AG04450 (cell line): ENCODE measurements at regions not wholly inside any gene's neighbourhood (a gene's known extent, or its start where the extent isn't known, plus 50 kb on each side); places are given as distances from the start of the nearest gene placed in this dataset.

Source experiments
- CTCF ChIA-PET: fragments of 300-600, 350-600 bp; formaldehyde crosslinking; extraction: SDS; loops from one replicate; lab custom pipeline; 2022; ENCODE audit warnings: antibody characterized with exemption, inconsistent platforms; lab: Charles Lee
- POLR2A ChIA-PET: fragments of 350-600 bp; formaldehyde crosslinking; extraction: SDS; loops from one replicate; lab custom pipeline; 2021; ENCODE audit warnings: antibody characterized with exemption, inconsistent platforms; lab: Yijun Ruan, JAX
- DNase-seq: peaks from one replicate; pipeline ENCODE4 v3.0.0-alpha.2; 2011; ENCODE audit warnings: low read depth, low spot score
- H3K27ac ChIP-seq: one replicate; pipeline ENCODE4 v1.5.1; 2012; ENCODE audit warnings: low read depth, low read length, control low read depth
- H3K27me3 ChIP-seq: one replicate; pipeline ENCODE4 v1.6.0; 2012; ENCODE audit warnings: low read length; ENCODE audit not compliant: control insufficient read depth, insufficient read depth
- H3K4me3 ChIP-seq: 2 replicates; pipeline ENCODE4 v1.5.1; 2011; ENCODE audit warnings: mild to moderate bottlenecking, low read depth, low read length, control low read depth
- H3K9me3 ChIP-seq: 2 replicates; pipeline ENCODE4 v1.5.1; 2012; ENCODE audit warnings: low read length; ENCODE audit not compliant: control insufficient read depth, insufficient read depth
- TF ChIP-seq, protein P1 (sequence below): IDR thresholded peaks from 2 replicates; pipeline ENCODE4 v1.5.1; 2011; ENCODE audit warnings: low read depth, low read length, control low read depth, inconsistent platforms

DNA sequence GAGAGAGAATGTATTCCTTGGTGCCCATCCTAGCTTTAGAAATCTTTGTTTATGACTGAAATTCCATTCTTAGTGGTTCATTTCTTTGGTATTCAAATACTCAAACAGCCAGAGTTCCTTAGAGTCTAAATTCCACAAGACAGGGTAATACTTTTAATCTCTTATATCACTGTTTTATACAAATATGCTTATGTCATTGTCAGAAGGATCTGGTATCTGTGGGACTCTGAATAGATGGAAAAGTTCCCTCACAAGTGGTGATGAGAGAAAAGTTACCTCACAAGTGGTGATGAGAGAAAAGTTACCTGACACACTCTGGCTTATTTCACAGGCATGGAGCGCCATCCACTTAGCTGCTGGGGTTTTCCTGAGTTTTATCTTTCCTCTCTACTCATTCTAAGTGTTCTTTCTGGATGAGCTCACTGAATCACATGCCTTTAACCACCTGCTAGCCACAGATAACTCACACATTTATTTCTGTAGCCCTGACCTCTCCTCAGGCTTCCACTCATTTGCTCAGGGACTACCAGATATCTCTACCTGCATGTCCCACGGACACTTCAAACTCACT is 784.0 kb downstream of the SUGCT start:
- H3K27me3 ChIP-seq, result no peaks in the 10 kb centered on the region
- POLR2A ChIA-PET, result interaction anchor here (0.7 to 1.1 kb wide), 3 partner anchors 92 to 786 kb away, joined by 4 read pairs; no protein-coding TSS in a partner anchor
- peak overlapping the region; percentile 92 for H3K27ac ChIP-seq
- H3K9me3 ChIP-seq, result no peaks in the 10 kb centered on the region; the same call in 1 of the 2 replicates
- H3K4me3 ChIP-seq, result no peak overlapping the region
- DNase-seq, result peak; percentile 73
- CTCF ChIA-PET, result interaction anchor here (1.3 to 2.0 kb wide), 2 partner anchors 85 to 786 kb away, joined by 3 to 5 read pairs; no protein-coding TSS in a partner anchor
- TF ChIP-seq, protein P1, sequence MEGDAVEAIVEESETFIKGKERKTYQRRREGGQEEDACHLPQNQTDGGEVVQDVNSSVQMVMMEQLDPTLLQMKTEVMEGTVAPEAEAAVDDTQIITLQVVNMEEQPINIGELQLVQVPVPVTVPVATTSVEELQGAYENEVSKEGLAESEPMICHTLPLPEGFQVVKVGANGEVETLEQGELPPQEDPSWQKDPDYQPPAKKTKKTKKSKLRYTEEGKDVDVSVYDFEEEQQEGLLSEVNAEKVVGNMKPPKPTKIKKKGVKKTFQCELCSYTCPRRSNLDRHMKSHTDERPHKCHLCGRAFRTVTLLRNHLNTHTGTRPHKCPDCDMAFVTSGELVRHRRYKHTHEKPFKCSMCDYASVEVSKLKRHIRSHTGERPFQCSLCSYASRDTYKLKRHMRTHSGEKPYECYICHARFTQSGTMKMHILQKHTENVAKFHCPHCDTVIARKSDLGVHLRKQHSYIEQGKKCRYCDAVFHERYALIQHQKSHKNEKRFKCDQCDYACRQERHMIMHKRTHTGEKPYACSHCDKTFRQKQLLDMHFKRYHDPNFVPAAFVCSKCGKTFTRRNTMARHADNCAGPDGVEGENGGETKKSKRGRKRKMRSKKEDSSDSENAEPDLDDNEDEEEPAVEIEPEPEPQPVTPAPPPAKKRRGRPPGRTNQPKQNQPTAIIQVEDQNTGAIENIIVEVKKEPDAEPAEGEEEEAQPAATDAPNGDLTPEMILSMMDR, result no peak

DNA sequence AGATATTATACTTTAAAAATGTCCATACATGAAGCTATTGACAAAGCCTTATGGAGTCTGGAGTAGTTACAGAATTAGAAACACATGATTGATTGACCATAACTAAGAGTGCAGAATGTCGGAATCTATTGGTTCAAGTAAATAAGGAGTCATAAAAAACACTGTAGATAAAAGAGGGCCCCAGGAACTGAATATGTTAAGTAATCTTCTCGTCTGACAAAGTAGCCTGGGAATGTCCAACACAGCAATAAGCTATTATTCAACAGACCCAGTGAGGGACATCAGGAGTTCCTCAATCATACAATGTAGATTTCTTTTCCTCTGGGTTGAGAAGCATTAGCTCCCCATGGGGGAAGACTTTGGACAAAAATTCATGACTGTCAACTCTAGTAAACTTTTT is 782.0 kb downstream of the SUGCT start:
- ChIA-PET POLR2A (no interaction called here), CTCF (no interaction called here)
- no peak for DNase-seq
- H3K4me3 ChIP-seq, result no peak overlapping the region
- TF ChIP-seq, protein P1, result no peak
- H3K9me3 ChIP-seq, result no peaks in the 10 kb centered on the region
- H3K27me3 ChIP-seq, result no peaks in the 10 kb centered on the region
- H3K27ac ChIP-seq, result no peak overlapping the region

DNA sequence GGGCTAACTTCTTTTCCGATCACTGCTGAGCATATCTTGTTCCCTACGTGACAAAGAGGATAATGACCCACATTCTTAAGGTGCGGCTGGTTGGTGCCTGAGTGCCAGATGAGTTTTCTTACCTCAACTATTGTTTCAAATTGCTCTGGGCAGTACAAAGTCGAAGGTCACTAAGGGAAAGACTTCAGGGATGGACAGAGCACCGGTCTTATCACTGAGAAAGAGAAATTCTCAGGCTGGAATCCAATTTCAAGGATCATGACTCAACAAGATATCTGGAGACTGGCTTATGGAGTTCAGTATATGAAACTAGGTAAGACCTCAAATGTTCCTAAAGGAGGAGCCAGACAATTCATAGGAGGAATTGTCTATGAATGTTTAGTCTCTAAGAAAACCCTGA is 780.3 kb downstream of the SUGCT start:
- Histone ChIP-seq H3K27ac (no peak overlapping the region), H3K27me3 (no peaks in the 10 kb centered on the region), H3K4me3 (no peak overlapping the region), H3K9me3 (no peaks in the 10 kb centered on the region)
- ChIA-PET CTCF (no interaction called here), POLR2A (no interaction called here)
- TF ChIP-seq, protein P1, result no peak
- DNase-seq, result no peak
